ENCODE measurements at regions not wholly inside any gene's neighbourhood (a gene's known extent, or its start where the extent isn't known, plus 50 kb on each side); places are given as distances from the start of the nearest gene placed in this dataset.

DNA sequence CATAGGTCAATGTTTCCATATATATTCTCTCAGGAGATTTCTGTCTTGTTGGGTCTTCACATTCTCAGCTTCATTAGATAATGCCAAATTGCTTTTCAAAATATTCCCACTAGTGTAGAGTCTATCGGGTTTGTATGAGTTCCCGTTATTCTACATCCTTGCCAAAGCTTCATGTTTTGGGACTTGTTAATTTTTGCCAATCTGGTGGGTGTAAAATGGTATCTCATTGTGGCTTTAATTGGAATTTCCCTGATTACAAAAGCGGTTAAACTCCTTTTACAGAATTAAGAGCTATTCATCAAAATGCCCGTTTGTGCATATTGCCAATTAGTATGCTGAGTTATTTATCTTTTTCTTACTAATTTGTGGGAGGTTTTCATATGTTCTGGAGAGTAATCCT is 708.4 kb upstream of the ADAMTS5 start:
- Histone ChIP-seq H3K9ac (ENCODE audit: insufficient read depth in 1 of 2, low read depth in 2 of 2, low read length in 2 of 2) (no peak overlapping the region), H3K27ac (ENCODE audit: extremely low read depth, low read depth, low read length) (no peak overlapping the region), H3K4me1 (replicated peaks in 1 of 2; ENCODE audit: control insufficient read depth in 2 of 2, insufficient read depth in 2 of 2, low read length in 2 of 2) (no peaks in the 10 kb centered on the region), H3K9me3 (replicated peaks; ENCODE audit: control insufficient read depth, insufficient read depth, low read depth, low read length) (no peaks in the 10 kb centered on the region; the same call in none of the 2 replicates), H2AFZ (ENCODE audit: low read depth, low read length) (no peak overlapping the region), H3K9me1 (ENCODE audit: control insufficient read depth, insufficient read depth, low read length) (no peaks in the 10 kb centered on the region), H3K36me3 (ENCODE audit: control insufficient read depth, insufficient read depth, low read length) (no peaks in the 10 kb centered on the region), H3K27me3 (ENCODE audit: control insufficient read depth in 2 of 2, insufficient read depth in 2 of 2, low read length in 2 of 2) (no peaks in the 10 kb centered on the region), H3K4me3 (no peak overlapping the region), H4K20me1 (replicated peaks; ENCODE audit: control insufficient read depth, insufficient read depth, low read length) (no peaks in the 10 kb centered on the region), H3K4me2 (ENCODE audit: insufficient read depth, low read length) (no peak overlapping the region), H3K79me2 (ENCODE audit: control insufficient read depth, insufficient read depth, low read length) (no peaks in the 10 kb centered on the region)
- FAIRE-seq = no peak
- ChIA-PET POLR2A (no interaction called here), CTCF (ENCODE audit: low intra/inter-chr PET ratio) (no interaction called here)
- WGBS (ENCODE audit: insufficient coverage, low coverage, missing lambda C conversion rate) = 3% methylated on average over 4 of the region's 4 CpGs
- intact Hi-C loops (cut with micrococcal nuclease) = no loop called here
- TF ChIP-seq ZNF316 (IDR thresholded peaks at IDR 0.05) (no peak), MED1 (CRISPR knock-in tag; IDR thresholded peaks at IDR 0.05; ENCODE audit: borderline replicate concordance) (no peak), KDM4B (IDR thresholded peaks at IDR 0.05; ENCODE audit: borderline replicate concordance in 2 of 2, low read depth in 1 of 2) (no peak), CREBBP (IDR thresholded peaks at IDR 0.05; ENCODE audit: low read depth, low read length) (no peak), ZNF695 (CRISPR knock-in tag; IDR thresholded peaks at IDR 0.05) (no peak), NR2F6 (CRISPR knock-in tag; IDR thresholded peaks at IDR 0.05) (no peak), SP2 (IDR thresholded peaks at IDR 0.05; ENCODE audit: extremely low read depth, low read depth, low read length, poor library complexity, severe bottlenecking) (no peak)
- TF ChIP-seq, protein P1, sequence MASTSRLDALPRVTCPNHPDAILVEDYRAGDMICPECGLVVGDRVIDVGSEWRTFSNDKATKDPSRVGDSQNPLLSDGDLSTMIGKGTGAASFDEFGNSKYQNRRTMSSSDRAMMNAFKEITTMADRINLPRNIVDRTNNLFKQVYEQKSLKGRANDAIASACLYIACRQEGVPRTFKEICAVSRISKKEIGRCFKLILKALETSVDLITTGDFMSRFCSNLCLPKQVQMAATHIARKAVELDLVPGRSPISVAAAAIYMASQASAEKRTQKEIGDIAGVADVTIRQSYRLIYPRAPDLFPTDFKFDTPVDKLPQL (IDR thresholded peaks at IDR 0.05; ENCODE audit: extremely low read depth, insufficient read length) = no peak
- TF ChIP-seq, protein P2, sequence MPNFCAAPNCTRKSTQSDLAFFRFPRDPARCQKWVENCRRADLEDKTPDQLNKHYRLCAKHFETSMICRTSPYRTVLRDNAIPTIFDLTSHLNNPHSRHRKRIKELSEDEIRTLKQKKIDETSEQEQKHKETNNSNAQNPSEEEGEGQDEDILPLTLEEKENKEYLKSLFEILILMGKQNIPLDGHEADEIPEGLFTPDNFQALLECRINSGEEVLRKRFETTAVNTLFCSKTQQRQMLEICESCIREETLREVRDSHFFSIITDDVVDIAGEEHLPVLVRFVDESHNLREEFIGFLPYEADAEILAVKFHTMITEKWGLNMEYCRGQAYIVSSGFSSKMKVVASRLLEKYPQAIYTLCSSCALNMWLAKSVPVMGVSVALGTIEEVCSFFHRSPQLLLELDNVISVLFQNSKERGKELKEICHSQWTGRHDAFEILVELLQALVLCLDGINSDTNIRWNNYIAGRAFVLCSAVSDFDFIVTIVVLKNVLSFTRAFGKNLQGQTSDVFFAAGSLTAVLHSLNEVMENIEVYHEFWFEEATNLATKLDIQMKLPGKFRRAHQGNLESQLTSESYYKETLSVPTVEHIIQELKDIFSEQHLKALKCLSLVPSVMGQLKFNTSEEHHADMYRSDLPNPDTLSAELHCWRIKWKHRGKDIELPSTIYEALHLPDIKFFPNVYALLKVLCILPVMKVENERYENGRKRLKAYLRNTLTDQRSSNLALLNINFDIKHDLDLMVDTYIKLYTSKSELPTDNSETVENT (CRISPR knock-in tag; IDR thresholded peaks at IDR 0.05) = no peak
- ATAC-seq = no peak
- in situ Hi-C loops (cut with MboI) = no loop called here
- no TSS peak for BruUV-seq (replicated peaks)
- no peak for DNase-seq (ENCODE audit: extremely low read depth in 1 of 4, low spot score in 3 of 4)
